HG02981 (cell line): ENCODE measurements at regions not wholly inside any gene's neighbourhood (a gene's known extent, or its start where the extent isn't known, plus 50 kb on each side); places are given as distances from the start of the nearest gene placed in this dataset.

Experiments
- ATAC-seq: cut with Tn5 transposase; IDR thresholded peaks from one replicate; pipeline ENCODE4 v1.9.1; 2021; ENCODE audit warnings: mild to moderate bottlenecking, moderate library complexity; ENCODE audit not compliant: unreplicated experiment

DNA sequence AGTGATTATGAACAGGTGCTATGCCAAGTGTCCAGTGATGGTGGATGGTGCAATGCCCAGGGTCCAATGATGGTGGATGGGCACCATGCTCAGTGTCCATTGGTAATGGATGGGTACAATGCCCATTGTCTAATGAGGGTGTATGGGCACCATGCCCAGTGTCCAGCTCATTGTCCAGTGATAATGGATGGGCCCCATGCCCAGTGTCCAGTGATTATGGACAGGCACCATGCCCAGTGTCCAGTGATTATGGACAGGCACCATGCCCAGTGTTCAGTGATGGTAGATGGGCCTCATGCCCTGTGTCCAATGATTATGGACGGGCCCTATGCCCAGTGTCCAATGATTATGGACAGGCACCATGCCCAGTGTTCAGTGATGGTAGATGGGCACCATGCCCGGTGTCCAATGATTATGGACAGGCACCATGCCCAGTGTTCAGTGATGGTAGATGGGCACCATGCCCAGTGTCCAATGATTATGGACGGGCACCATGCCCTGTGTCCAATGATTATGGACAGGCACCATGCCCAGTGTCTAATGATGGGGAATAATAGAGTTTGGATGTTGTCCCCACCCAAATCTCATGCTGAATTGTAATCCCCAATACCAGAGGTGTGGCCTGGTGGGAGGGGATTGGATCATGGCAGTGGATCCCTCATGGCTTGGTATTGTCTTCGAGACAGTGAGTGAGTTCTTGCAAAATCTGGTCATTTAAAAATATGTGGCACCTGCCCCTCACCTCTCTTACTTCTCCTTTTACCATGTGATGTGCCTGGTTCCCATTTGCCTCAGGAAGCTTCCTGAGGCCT, 87.8 kb downstream of the ANKRD10 start:
- ATAC-seq: no peak
